D721Med (cell line): ENCODE measurements at regions not wholly inside any gene's neighbourhood (a gene's known extent, or its start where the extent isn't known, plus 50 kb on each side); places are given as distances from the start of the nearest gene placed in this dataset.

Experiments used
- DNase-seq: peaks from one replicate; pipeline ENCODE4 v3.0.0; 2011; ENCODE audit warnings: low spot score; ENCODE audit not compliant: insufficient read length
- FAIRE-seq: peaks from 2 replicates; lab custom pipeline; 2011; peaks lifted over from hg19 to GRCh38; lab: Jason Lieb, UNC
- CTCF ChIP-seq: IDR thresholded peaks from 2 replicates; pipeline ENCODE4 v1.5.1; 2012; ENCODE audit warnings: mild to moderate bottlenecking, control low read depth; ENCODE audit not compliant: insufficient read depth; ENCODE audit errors: missing control alignments

GRCh38 chr6:134821928-134822864, 127.7 kb downstream of the ALDH8A1 start:
- DNase-seq (no peak), FAIRE-seq (no peak)
- TF ChIP-seq CTCF: no peak

GRCh38 chr6:134821397-134821796, 128.5 kb downstream of the ALDH8A1 start:
- no peak for FAIRE-seq
- DNase-seq: no peak
- TF ChIP-seq CTCF: no peak

GRCh38 chr6:134819863-134820800, 129.8 kb downstream of the ALDH8A1 start:
- no peak for TF ChIP-seq CTCF
- DNase-seq: no peak
- no peak for FAIRE-seq

- no peak for TF ChIP-seq CTCF
- DNase-seq: no peak
- FAIRE-seq: no peak
Observed at GRCh38 chr6:134819236-134819635, 130.7 kb downstream of the ALDH8A1 start.

GRCh38 chr6:134817448-134817847, 132.5 kb downstream of the ALDH8A1 start:
- TF ChIP-seq CTCF: no peak
- DNase-seq (no peak), FAIRE-seq (no peak)

- TF ChIP-seq CTCF: no peak
- FAIRE-seq: no peak
- DNase-seq: no peak
Observed at GRCh38 chr6:134816780-134817179, 133.1 kb downstream of the ALDH8A1 start.

- FAIRE-seq: no peak
- no peak for TF ChIP-seq CTCF
- no peak for DNase-seq
Observed at GRCh38 chr6:134816300-134816699, 133.6 kb downstream of the ALDH8A1 start.
